GM19035 (cell line): ENCODE measurements at regions not wholly inside any gene's neighbourhood (a gene's known extent, or its start where the extent isn't known, plus 50 kb on each side); places are given as distances from the start of the nearest gene placed in this dataset.
"Not testable (repeated sequence)": the region's sequence is repeated elsewhere in the genome, so short reads cannot be mapped to it uniquely, and the experiment has no call there.

ENCODE experiments used
- ATAC-seq: cut with Tn5 transposase; IDR thresholded peaks from one replicate; pipeline ENCODE4 v1.9.1; 2021; ENCODE audit not compliant: unreplicated experiment

- no peak for ATAC-seq
Observed at GRCh38 chr18:44286049-44286448, 394.6 kb upstream of the SETBP1 start.

GRCh38 chr18:44290366-44290977, 390.2 kb upstream of the SETBP1 start:
- no peak for ATAC-seq

- no peak for ATAC-seq
Observed at GRCh38 chr18:44298566-44298965, 382.1 kb upstream of the SETBP1 start.

GRCh38 chr18:44309185-44309584, 371.5 kb upstream of the SETBP1 start:
- ATAC-seq: no peak

- no peak for ATAC-seq
Observed at GRCh38 chr18:44320619-44321460, 359.8 kb upstream of the SETBP1 start.

- no peak for ATAC-seq
Observed at GRCh38 chr18:44321868-44322590, 358.7 kb upstream of the SETBP1 start.

- ATAC-seq: no peak
Observed at GRCh38 chr18:44323125-44323524, 357.6 kb upstream of the SETBP1 start.

- ATAC-seq: no peak
Observed at GRCh38 chr18:44324361-44324760, 356.3 kb upstream of the SETBP1 start.

GRCh38 chr18:44325903-44326635, 354.6 kb upstream of the SETBP1 start:
- ATAC-seq: no peak

GRCh38 chr18:44331656-44332570, 348.8 kb upstream of the SETBP1 start:
- ATAC-seq: no peak

- no peak for ATAC-seq
Observed at GRCh38 chr18:44341759-44342158, 338.9 kb upstream of the SETBP1 start.

GRCh38 chr18:44342162-44342561, 338.5 kb upstream of the SETBP1 start:
- ATAC-seq: no peak

- no peak for ATAC-seq
Observed at GRCh38 chr18:44342946-44343345, 337.7 kb upstream of the SETBP1 start.

GRCh38 chr18:44343570-44343969, 337.1 kb upstream of the SETBP1 start:
- ATAC-seq: no peak

GRCh38 chr18:44356566-44357157, 324.0 kb upstream of the SETBP1 start:
- no peak for ATAC-seq

GRCh38 chr18:44358402-44358801, 322.3 kb upstream of the SETBP1 start:
- no peak for ATAC-seq

- ATAC-seq: not testable (repeated sequence)
Observed at GRCh38 chr18:44359741-44360140, 320.9 kb upstream of the SETBP1 start.

GRCh38 chr18:44362213-44362612, 318.5 kb upstream of the SETBP1 start:
- ATAC-seq: not testable (repeated sequence)

GRCh38 chr18:44370861-44371260, 309.8 kb upstream of the SETBP1 start:
- ATAC-seq: no peak

GRCh38 chr18:44374966-44375365, 305.7 kb upstream of the SETBP1 start:
- no peak for ATAC-seq
